ENCODE measurements at regions not wholly inside any gene's neighbourhood (a gene's known extent, or its start where the extent isn't known, plus 50 kb on each side); places are given as distances from the start of the nearest gene placed in this dataset.

DNA sequence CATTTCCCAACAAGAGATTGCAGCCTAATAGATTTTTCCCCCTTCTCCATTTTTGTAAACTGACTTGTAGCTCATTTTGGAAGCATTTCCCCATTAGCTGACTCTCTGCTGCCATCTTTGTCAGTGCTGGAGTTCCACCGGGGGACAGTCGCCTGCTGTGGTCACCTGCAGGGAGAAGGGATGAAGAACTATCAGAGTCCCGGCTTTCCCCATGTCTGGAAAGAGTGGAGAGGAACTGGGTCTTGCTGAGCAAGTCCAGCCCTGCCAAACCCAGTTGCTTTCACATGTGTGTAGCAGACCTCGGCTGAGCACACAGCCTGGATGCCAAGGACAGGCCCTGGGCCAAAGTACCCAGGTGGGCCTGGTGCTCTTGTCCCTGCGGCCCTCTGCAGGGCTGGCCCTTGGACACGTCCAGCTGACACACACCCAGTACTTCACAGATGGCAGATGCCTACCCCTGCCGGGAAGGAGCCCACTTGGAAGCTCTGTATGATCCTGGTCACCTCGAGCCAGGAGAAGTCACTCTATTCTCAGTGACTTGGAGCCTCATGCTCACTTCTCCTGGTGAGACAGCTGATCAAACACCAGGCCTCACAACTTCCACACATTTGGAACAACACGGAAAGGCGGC, 157.3 kb upstream of the NPVF start:
- no peaks in the 10 kb centered on the region for H3K4me1 ChIP-seq (ENCODE audit: low read length)
- no peaks in the 10 kb centered on the region for H4K20me1 ChIP-seq (ENCODE audit: insufficient read depth, low read depth, low read length)
- H3K36me3 ChIP-seq (ENCODE audit: insufficient read depth, low read length), result no peaks in the 10 kb centered on the region
- DNase-seq, result no peak
- no peak overlapping the region for H2AFZ ChIP-seq (ENCODE audit: low read length)
- no peaks in the 10 kb centered on the region for H3K79me2 ChIP-seq (ENCODE audit: low read length)
- no peak overlapping the region for H3K27ac ChIP-seq (ENCODE audit: low read length)
- no peaks in the 10 kb centered on the region for H3K9me2 ChIP-seq (replicated peaks; ENCODE audit: insufficient read depth, low read length)
- H3K4me3 ChIP-seq (ENCODE audit: low read length), result no peak overlapping the region
- no peaks in the 10 kb centered on the region for H3K9me3 ChIP-seq (ENCODE audit: low read length)
- H3K9ac ChIP-seq (ENCODE audit: low read length), result no peak overlapping the region
- H3K4me2 ChIP-seq (ENCODE audit: low read depth, low read length, poor library complexity, severe bottlenecking), result no peak overlapping the region
- no peaks in the 10 kb centered on the region for H3K27me3 ChIP-seq (ENCODE audit: low read length)

DNA sequence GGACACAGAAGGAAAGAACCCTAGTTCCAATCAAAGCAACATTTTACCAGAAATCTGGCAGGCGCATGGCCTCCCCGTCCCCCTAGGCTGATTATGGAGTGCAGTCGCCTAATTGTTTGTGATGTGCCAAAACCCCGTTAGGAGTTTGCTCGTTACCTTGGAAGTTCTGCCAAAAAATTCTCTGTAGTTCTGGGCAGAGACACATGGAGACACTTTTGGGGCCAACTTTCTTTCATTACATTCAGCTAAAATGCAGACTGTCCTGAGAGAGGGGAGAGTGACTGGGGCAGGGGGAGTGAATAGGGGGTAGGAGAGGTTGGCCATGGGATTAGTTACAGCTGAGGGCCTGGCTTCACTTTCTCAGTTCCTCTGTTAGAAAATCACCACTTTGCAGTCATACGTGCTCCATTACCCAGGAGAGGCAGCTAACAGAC, 158.0 kb upstream of the NPVF start:
- Histone ChIP-seq H3K79me2 (ENCODE audit: low read length) (no peaks in the 10 kb centered on the region), H3K27me3 (ENCODE audit: low read length) (no peaks in the 10 kb centered on the region), H2AFZ (ENCODE audit: low read length) (no peak overlapping the region), H3K9ac (ENCODE audit: low read length) (no peak overlapping the region), H3K4me1 (ENCODE audit: low read length) (no peaks in the 10 kb centered on the region), H3K27ac (ENCODE audit: low read length) (no peak overlapping the region), H3K36me3 (ENCODE audit: insufficient read depth, low read length) (no peaks in the 10 kb centered on the region), H3K4me3 (ENCODE audit: low read length) (no peak overlapping the region), H3K9me2 (replicated peaks; ENCODE audit: insufficient read depth, low read length) (no peaks in the 10 kb centered on the region), H3K9me3 (ENCODE audit: low read length) (no peaks in the 10 kb centered on the region), H3K4me2 (ENCODE audit: low read depth, low read length, poor library complexity, severe bottlenecking) (no peak overlapping the region), H4K20me1 (ENCODE audit: insufficient read depth, low read depth, low read length) (no peaks in the 10 kb centered on the region)
- no peak for DNase-seq

- Histone ChIP-seq H3K4me2 (ENCODE audit: low read depth, low read length, poor library complexity, severe bottlenecking) (no peak overlapping the region), H3K4me1 (ENCODE audit: low read length) (no peaks in the 10 kb centered on the region), H3K27me3 (ENCODE audit: low read length) (no peaks in the 10 kb centered on the region), H3K9me3 (ENCODE audit: low read length) (no peaks in the 10 kb centered on the region), H3K4me3 (ENCODE audit: low read length) (no peak overlapping the region), H3K9me2 (replicated peaks; ENCODE audit: insufficient read depth, low read length) (no peaks in the 10 kb centered on the region), H3K79me2 (ENCODE audit: low read length) (no peaks in the 10 kb centered on the region), H4K20me1 (ENCODE audit: insufficient read depth, low read depth, low read length) (no peaks in the 10 kb centered on the region), H3K9ac (ENCODE audit: low read length) (no peak overlapping the region), H3K27ac (ENCODE audit: low read length) (no peak overlapping the region), H3K36me3 (ENCODE audit: insufficient read depth, low read length) (no peaks in the 10 kb centered on the region), H2AFZ (ENCODE audit: low read length) (no peak overlapping the region)
- no peak for DNase-seq
These were observed 160.4 kb upstream of the NPVF start for GRCh38 chr7:25388681-25389080.

GRCh38 chr7:25389489-25390106, 161.3 kb upstream of the NPVF start:
- no peaks in the 10 kb centered on the region for H3K9me2 ChIP-seq (replicated peaks; ENCODE audit: insufficient read depth, low read length)
- no peaks in the 10 kb centered on the region for H3K9me3 ChIP-seq (ENCODE audit: low read length)
- peak; percentile 88 for DNase-seq
- H3K4me3 ChIP-seq (ENCODE audit: low read length), result no peak overlapping the region
- no peak overlapping the region for H3K4me2 ChIP-seq (ENCODE audit: low read depth, low read length, poor library complexity, severe bottlenecking)
- H3K4me1 ChIP-seq (ENCODE audit: low read length), result no peaks in the 10 kb centered on the region
- H3K27me3 ChIP-seq (ENCODE audit: low read length), result no peaks in the 10 kb centered on the region
- H3K36me3 ChIP-seq (ENCODE audit: insufficient read depth, low read length), result no peaks in the 10 kb centered on the region
- no peaks in the 10 kb centered on the region for H4K20me1 ChIP-seq (ENCODE audit: insufficient read depth, low read depth, low read length)
- no peak overlapping the region for H3K9ac ChIP-seq (ENCODE audit: low read length)
- no peak overlapping the region for H3K27ac ChIP-seq (ENCODE audit: low read length)
- no peak overlapping the region for H2AFZ ChIP-seq (ENCODE audit: low read length)
- H3K79me2 ChIP-seq (ENCODE audit: low read length), result no peaks in the 10 kb centered on the region

- Histone ChIP-seq H3K36me3 (ENCODE audit: insufficient read depth, low read length) (no peaks in the 10 kb centered on the region), H3K9ac (ENCODE audit: low read length) (no peak overlapping the region), H3K4me1 (ENCODE audit: low read length) (no peaks in the 10 kb centered on the region), H3K79me2 (ENCODE audit: low read length) (no peaks in the 10 kb centered on the region), H4K20me1 (ENCODE audit: insufficient read depth, low read depth, low read length) (no peaks in the 10 kb centered on the region), H3K4me2 (ENCODE audit: low read depth, low read length, poor library complexity, severe bottlenecking) (no peak overlapping the region), H3K27me3 (ENCODE audit: low read length) (no peaks in the 10 kb centered on the region), H2AFZ (ENCODE audit: low read length) (no peak overlapping the region), H3K27ac (ENCODE audit: low read length) (no peak overlapping the region), H3K9me3 (ENCODE audit: low read length) (no peaks in the 10 kb centered on the region), H3K9me2 (replicated peaks; ENCODE audit: insufficient read depth, low read length) (no peaks in the 10 kb centered on the region), H3K4me3 (ENCODE audit: low read length) (no peak overlapping the region)
- peak; percentile 68 for DNase-seq
These were observed 163.1 kb upstream of the NPVF start for GRCh38 chr7:25391295-25391861.

DNA sequence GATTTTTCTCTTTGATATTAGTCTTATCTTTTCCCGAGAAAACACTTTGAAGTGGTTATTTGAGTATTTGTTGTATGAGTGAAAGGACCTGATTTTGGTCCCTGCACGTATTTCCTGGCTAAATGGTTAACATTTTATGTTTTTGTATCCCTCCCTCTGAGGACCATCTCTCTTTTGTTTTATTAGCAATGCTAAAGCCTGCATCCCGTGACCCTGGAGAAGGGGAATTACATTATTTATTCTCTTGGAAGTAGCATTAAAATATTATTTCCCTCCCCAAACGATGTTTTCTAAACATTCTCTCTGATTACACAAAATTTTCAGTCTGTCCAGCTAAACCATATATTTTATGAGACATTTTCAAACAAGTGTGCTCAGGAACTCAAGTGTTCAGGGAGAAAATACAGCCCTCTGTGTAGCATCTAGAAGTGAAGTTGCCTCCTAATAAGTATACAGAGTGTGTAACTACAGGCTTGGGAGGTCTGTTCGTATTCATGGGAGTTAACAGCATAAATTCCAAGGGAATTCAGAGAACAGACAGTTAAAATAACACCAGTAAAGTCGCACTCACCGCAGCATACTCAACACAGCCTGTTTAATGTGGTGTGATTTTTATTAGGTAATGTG, 163.8 kb upstream of the NPVF start:
- Histone ChIP-seq H3K4me3 (ENCODE audit: low read length) (no peak overlapping the region), H3K9me2 (replicated peaks; ENCODE audit: insufficient read depth, low read length) (no peaks in the 10 kb centered on the region), H3K4me1 (ENCODE audit: low read length) (no peaks in the 10 kb centered on the region)

DNA sequence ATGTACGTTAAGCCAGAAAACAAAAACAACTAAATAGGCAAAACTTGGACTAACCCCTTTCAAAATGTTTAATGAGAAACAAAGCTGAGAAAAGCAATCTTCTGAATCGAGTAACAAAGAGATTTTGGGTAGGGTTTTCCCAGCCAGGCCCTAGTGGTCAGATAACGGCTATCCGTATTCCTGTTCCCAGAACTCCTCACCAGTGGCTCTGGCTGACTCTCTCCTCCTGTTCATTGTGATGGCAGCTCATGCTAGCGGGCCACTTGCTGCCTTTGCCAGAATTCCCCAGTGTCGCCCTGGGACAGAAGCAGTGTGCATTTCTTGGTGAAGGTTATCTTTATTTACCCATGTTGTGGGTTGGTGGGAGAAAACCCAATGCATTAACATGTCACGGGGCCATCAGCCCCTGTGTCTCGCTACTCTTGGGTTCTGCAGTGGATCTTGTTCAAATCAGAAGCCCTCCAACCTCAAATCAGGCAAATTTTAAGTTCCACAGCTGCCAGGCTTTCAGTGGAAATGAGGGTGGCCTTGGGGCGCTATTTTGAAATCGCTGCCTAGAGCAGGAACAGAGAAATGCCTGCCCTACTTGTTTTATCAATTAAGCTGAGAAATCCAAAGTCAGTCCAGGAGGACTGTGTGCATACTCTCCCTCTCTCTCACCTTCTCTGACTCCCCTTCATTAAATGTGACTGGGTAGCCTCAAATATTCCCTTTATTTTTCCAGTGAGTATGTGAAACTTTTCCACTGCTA, 164.5 kb upstream of the NPVF start:
- H3K9ac ChIP-seq (ENCODE audit: low read length), result no peak overlapping the region
- no peak for DNase-seq
- no peaks in the 10 kb centered on the region for H3K9me3 ChIP-seq (ENCODE audit: low read length)
- H3K27ac ChIP-seq (ENCODE audit: low read length), result no peak overlapping the region
- no peak overlapping the region for H3K4me2 ChIP-seq (ENCODE audit: low read depth, low read length, poor library complexity, severe bottlenecking)
- H3K9me2 ChIP-seq (replicated peaks; ENCODE audit: insufficient read depth, low read length), result no peaks in the 10 kb centered on the region
- H3K4me3 ChIP-seq (ENCODE audit: low read length), result no peak overlapping the region
- no peaks in the 10 kb centered on the region for H3K36me3 ChIP-seq (ENCODE audit: insufficient read depth, low read length)
- no peak overlapping the region for H2AFZ ChIP-seq (ENCODE audit: low read length)
- H3K79me2 ChIP-seq (ENCODE audit: low read length), result no peaks in the 10 kb centered on the region
- H3K27me3 ChIP-seq (ENCODE audit: low read length), result no peaks in the 10 kb centered on the region
- no peaks in the 10 kb centered on the region for H4K20me1 ChIP-seq (ENCODE audit: insufficient read depth, low read depth, low read length)
- no peaks in the 10 kb centered on the region for H3K4me1 ChIP-seq (ENCODE audit: low read length)

More for the DNA sequence above, 163.8 kb upstream of the NPVF start:
- Histone ChIP-seq H3K36me3 (ENCODE audit: insufficient read depth, low read length) (no peaks in the 10 kb centered on the region), H3K9ac (ENCODE audit: low read length) (no peak overlapping the region), H3K27ac (ENCODE audit: low read length) (no peak overlapping the region), H2AFZ (ENCODE audit: low read length) (no peak overlapping the region), H3K79me2 (ENCODE audit: low read length) (no peaks in the 10 kb centered on the region), H3K9me3 (ENCODE audit: low read length) (no peaks in the 10 kb centered on the region), H3K27me3 (ENCODE audit: low read length) (no peaks in the 10 kb centered on the region), H4K20me1 (ENCODE audit: insufficient read depth, low read depth, low read length) (no peaks in the 10 kb centered on the region), H3K4me2 (ENCODE audit: low read depth, low read length, poor library complexity, severe bottlenecking) (no peak overlapping the region)
- no peak for DNase-seq

DNA sequence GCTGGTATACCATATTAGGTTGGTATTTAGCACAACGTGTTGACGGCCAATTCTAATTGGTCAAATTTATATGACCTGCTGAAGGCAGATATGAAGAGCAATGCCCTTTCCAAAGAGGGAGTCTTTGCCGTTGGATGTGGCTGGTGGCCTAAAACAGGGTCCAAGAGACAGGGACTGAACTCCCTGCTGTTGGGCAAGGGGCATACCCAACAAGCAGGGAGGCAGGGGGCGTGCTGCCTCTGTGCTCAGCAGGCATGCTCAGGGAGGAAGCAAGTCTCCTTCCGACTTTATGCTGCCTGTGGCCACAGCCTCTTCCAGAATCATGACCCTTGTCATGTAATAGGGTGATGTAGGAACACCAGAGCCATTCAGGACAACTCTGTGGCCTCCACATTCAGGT, 167.7 kb upstream of the NPVF start:
- Histone ChIP-seq H3K27ac (ENCODE audit: low read length) (no peak overlapping the region), H3K9ac (ENCODE audit: low read length) (no peak overlapping the region), H3K9me2 (replicated peaks; ENCODE audit: insufficient read depth, low read length) (no peaks in the 10 kb centered on the region), H4K20me1 (ENCODE audit: insufficient read depth, low read depth, low read length) (no peaks in the 10 kb centered on the region), H3K4me3 (ENCODE audit: low read length) (no peak overlapping the region), H3K27me3 (ENCODE audit: low read length) (no peaks in the 10 kb centered on the region), H3K9me3 (ENCODE audit: low read length) (no peaks in the 10 kb centered on the region), H3K36me3 (ENCODE audit: insufficient read depth, low read length) (no peaks in the 10 kb centered on the region), H3K4me1 (ENCODE audit: low read length) (no peaks in the 10 kb centered on the region), H3K4me2 (ENCODE audit: low read depth, low read length, poor library complexity, severe bottlenecking) (no peak overlapping the region), H2AFZ (ENCODE audit: low read length) (no peak overlapping the region), H3K79me2 (ENCODE audit: low read length) (no peaks in the 10 kb centered on the region)
- DNase-seq, result no peak
